HCT116 (cell line): ENCODE measurements at regions not wholly inside any gene's neighbourhood (a gene's known extent, or its start where the extent isn't known, plus 50 kb on each side); places are given as distances from the start of the nearest gene placed in this dataset.
"Not testable (repeated sequence)": the region's sequence is repeated elsewhere in the genome, so short reads cannot be mapped to it uniquely, and the experiment has no call there.

Experiments used
- ATAC-seq: fragments of 200-7000 bp; cut with Tn5 transposase; 2 replicates; pipeline ENCODE4 v1.9.1; 2020; ENCODE audit warnings: mild to moderate bottlenecking, moderate library complexity
- BruUV-seq: library from RNA; stranded (reverse); fragments of 400-500 nt; replicated peaks from 2 replicates; lab custom pipeline; 2021; lab: Mats Ljungman, UMichigan
- CTCF ChIA-PET: fragments of 300-600 bp; sonication (Branson Sonifier 250); formaldehyde crosslinking; loops from one replicate; lab custom pipeline; 2021; ENCODE audit warnings: antibody characterized with exemption; lab: Charles Lee
- POLR2A ChIA-PET: fragments of 300-600, 350-600 bp; sonication (Branson Sonifier 250); formaldehyde crosslinking; loops from one replicate; lab custom pipeline; 2021; ENCODE audit warnings: antibody characterized with exemption; lab: Charles Lee
- RAD21 ChIA-PET, 2 experiments: fragments of 300-600 bp; sonication (Branson Sonifier 250); formaldehyde crosslinking; loops; one replicate each; lab custom pipeline; 2023; ENCODE audit warnings: low total read pairs in 2 of 2; ENCODE audit not compliant: uncharacterized antibody in 2 of 2, unreplicated experiment in 2 of 2, low non-redundant PET in 1 of 2; lab: Charles Lee
- DNase-seq: peaks from one replicate; pipeline ENCODE4 v3.0.0-alpha.2; 2010; ENCODE audit warnings: low read depth, low spot score
- H2AFZ ChIP-seq: fragments of 200-600 bp; shearing (Covaris generic), sonication (generic); 2 replicates; pipeline ENCODE4 v1.6.1; 2017; ENCODE audit warnings: low read depth, mixed run types, mixed read lengths, antibody characterized with exemption, low read length; ENCODE audit not compliant: poor library complexity, severe bottlenecking
- H3K27ac ChIP-seq: 2 replicates; pipeline ENCODE4 v1.5.1; 2012; ENCODE audit warnings: low read depth, low read length
- H3K27me3 ChIP-seq: fragments of 200-600 bp; sonication (generic); 2 replicates; pipeline ENCODE4 v1.6.1; 2016; ENCODE audit warnings: mixed run types, low read length, mixed read lengths; ENCODE audit not compliant: insufficient read depth
- H3K36me3 ChIP-seq, 2 experiments: fragments of 200-500 bp in 1 of 2; fragments of 200-600 bp in 1 of 2; sonication (Bioruptor generic) in 1 of 2; sonication (generic) in 1 of 2; 2 replicates each; pipeline versions ENCODE4 v1.5.1 to v1.6.1; 2014 to 2016; ENCODE audit warnings: low read length in 2 of 2, inconsistent platforms in 1 of 2, mixed read lengths in 1 of 2, mixed run types in 1 of 2; ENCODE audit not compliant: insufficient read depth in 2 of 2, control insufficient read depth in 1 of 2
- H3K4me1 ChIP-seq, 2 experiments: fragments of 200-600 bp in 1 of 2; sonication (generic) in 1 of 2; 2 replicates each; pipeline versions ENCODE4 v1.5.1 to v1.6.1; 2012 to 2017; ENCODE audit warnings: low read length in 2 of 2, inconsistent platforms in 1 of 2, mild to moderate bottlenecking in 1 of 2, mixed read lengths in 1 of 2, mixed run types in 1 of 2, moderate library complexity in 1 of 2; ENCODE audit not compliant: insufficient read depth in 2 of 2, control insufficient read depth in 1 of 2
- H3K4me2 ChIP-seq: fragments of 200-600 bp; sonication (generic); 2 replicates; pipeline ENCODE4 v1.6.1; 2017; ENCODE audit warnings: mixed run types, low read length, mixed read lengths
- H3K4me3 ChIP-seq, 2 experiments: fragments of 200-600 bp in 1 of 2; sonication (generic) in 1 of 2; replicated peaks in 1 of 2; 2 replicates each; pipeline ENCODE4 v1.5.1; 2011 to 2016; ENCODE audit warnings: low read length in 2 of 2, control low read depth in 1 of 2, low read depth in 1 of 2, mild to moderate bottlenecking in 1 of 2, mixed read lengths in 1 of 2, mixed run types in 1 of 2
- H3K79me2 ChIP-seq: fragments of 200-600 bp; sonication (generic); 2 replicates; pipeline ENCODE4 v1.6.1; 2017; ENCODE audit warnings: mild to moderate bottlenecking, mixed run types, low read length, moderate library complexity, mixed read lengths; ENCODE audit not compliant: insufficient read depth
- H3K9ac ChIP-seq: fragments of 200-600 bp; sonication (generic); 2 replicates; pipeline ENCODE4 v1.6.1; 2016; ENCODE audit warnings: low read length, mixed read lengths
- H3K9me2 ChIP-seq: fragments of 200-600 bp; sonication (generic), shearing (Covaris generic); 2 replicates; pipeline ENCODE4 v1.6.1; 2017; ENCODE audit warnings: mixed run types, mild to moderate bottlenecking, moderate library complexity; ENCODE audit not compliant: insufficient read depth
- H3K9me3 ChIP-seq, 2 experiments: fragments of 200-500 bp in 1 of 2; fragments of 200-600 bp in 1 of 2; sonication (Bioruptor generic) in 1 of 2; sonication (generic) in 1 of 2; 2 replicates each; pipeline ENCODE4 v1.6.1; 2014 to 2017; ENCODE audit warnings: low read length in 2 of 2, mixed read lengths in 2 of 2, inconsistent platforms in 1 of 2, low read depth in 1 of 2, mild to moderate bottlenecking in 1 of 2, mixed run types in 1 of 2, moderate library complexity in 1 of 2; ENCODE audit not compliant: control insufficient read depth in 1 of 2, insufficient read depth in 1 of 2
- H4K20me1 ChIP-seq: fragments of 200-600 bp; sonication (generic), shearing (Covaris generic); 2 replicates; pipeline ENCODE4 v1.6.1; 2017; ENCODE audit warnings: mixed run types, mild to moderate bottlenecking, moderate library complexity; ENCODE audit not compliant: insufficient read depth
- CBX3 ChIP-seq: IDR thresholded peaks from 2 replicates; pipeline ENCODE4 v1.6.1; 2012; ENCODE audit warnings: low read depth
- CEBPB ChIP-seq: IDR thresholded peaks from 2 replicates; pipeline ENCODE4 v1.6.1; 2012; ENCODE audit warnings: low read depth
- CTCF ChIP-seq, 3 experiments: fragments of 200-600 bp in 1 of 3; sonication (generic) in 1 of 3; IDR thresholded peaks in 2 of 3; conservative IDR thresholded peaks in 1 of 3; 2 replicates each; pipeline ENCODE4 v1.5.1; 2012 to 2017; ENCODE audit warnings: low read depth in 2 of 3, low read length in 2 of 3, antibody characterized with exemption in 1 of 3, borderline replicate concordance in 1 of 3, control low read depth in 1 of 3, mild to moderate bottlenecking in 1 of 3, mixed read lengths in 1 of 3, mixed run types in 1 of 3, moderate library complexity in 1 of 3; ENCODE audit not compliant: insufficient read depth in 1 of 3
- ELF1 ChIP-seq: IDR thresholded peaks from 2 replicates; pipeline ENCODE4 v1.6.1; 2012; ENCODE audit warnings: low read depth, borderline replicate concordance
- FOSL1 ChIP-seq: IDR thresholded peaks from 2 replicates; pipeline ENCODE4 v1.6.1; 2012; ENCODE audit warnings: low read depth
- JUND ChIP-seq: IDR thresholded peaks from 2 replicates; pipeline ENCODE4 v1.6.1; 2012
- MAX ChIP-seq: IDR thresholded peaks from 2 replicates; pipeline ENCODE4 v1.6.1; 2012
- SP1 ChIP-seq: IDR thresholded peaks from 2 replicates; pipeline ENCODE4 v1.6.1; 2012; ENCODE audit warnings: low read depth
- SRF ChIP-seq: IDR thresholded peaks from 2 replicates; pipeline ENCODE4 v1.6.1; 2012; ENCODE audit warnings: low read depth
- ZNF274 ChIP-seq: fragments of 200-500 bp; sonication (Bioruptor generic); IDR thresholded peaks from 2 replicates; pipeline ENCODE4 v1.6.1; 2014; ENCODE audit warnings: mild to moderate bottlenecking, low read depth, low read length, inconsistent platforms
- intact Hi-C: fragments of 100-400 bp; cut with micrococcal nuclease; formaldehyde crosslinking; loops from 2 replicates; pipeline ENCODE4 v1.10.0; 2022

- BruUV-seq, result no TSS peak
- ChIA-PET CTCF (no interaction called here), POLR2A (no interaction called here)
- Histone ChIP-seq H3K9me2 (no peaks in the 10 kb centered on the region), H3K4me2 (no peak overlapping the region), H3K4me3 (no peak overlapping the region), H3K9me3 (no peaks in the 10 kb centered on the region), H3K4me1 (0 out of 4 replicates have a peak, but pooled peaks cover 0 to 3% of the 10 kb centered on the region in 2 experiments), H3K27ac (no peak overlapping the region), H3K79me2 (no peaks in the 10 kb centered on the region), H2AFZ (no peak overlapping the region), H3K36me3 (no peaks in the 10 kb centered on the region), H3K27me3 (no peaks in the 10 kb centered on the region), H4K20me1 (no peaks in the 10 kb centered on the region)
- intact Hi-C loops, result no loop called here
- no peak for DNase-seq
- ATAC-seq, result no peak
- TF ChIP-seq ZNF274 (no peak), SP1 (no peak), MAX (no peak), CBX3 (no peak), CEBPB (no peak), CTCF (IDR thresholded peaks at IDR 0.05 in 2 of 3, conservative IDR thresholded peaks at IDR 0.05 in 1 of 3; ENCODE audit: borderline replicate concordance in 1 of 3, insufficient read depth in 1 of 3, low read depth in 2 of 3, low read length in 2 of 3) (no peak), FOSL1 (no peak), SRF (no peak), JUND (no peak), ELF1 (no peak)
- TF ChIP-seq, all 23 proteins: peak for 0
- no peak overlapping the region for H3K9ac ChIP-seq
- RAD21 ChIA-PET, result interaction anchor here in 1 of 2 experiments (0.6 kb wide), 1 partner anchor 200 kb away, joined by 3 read pairs; no protein-coding TSS in a partner anchor
These were observed 437.7 kb upstream of the MEF2C start for GRCh38 chr5:89320421-89321277.

- peaks cover 3 to 28% of the 10 kb centered on the region in 2 experiments; a peak in 3 of 4 replicates for H3K4me1 ChIP-seq
- H3K79me2 ChIP-seq, BruUV-seq, H3K9me3 ChIP-seq, H3K4me2 ChIP-seq, H3K4me3 ChIP-seq, RAD21 ChIA-PET, H3K36me3 ChIP-seq, H3K27ac ChIP-seq, H3K9ac ChIP-seq, POLR2A ChIA-PET, ATAC-seq, DNase-seq, CTCF ChIA-PET, H3K27me3 ChIP-seq, H3K9me2 ChIP-seq, H4K20me1 ChIP-seq, intact Hi-C loops, H2AFZ ChIP-seq: not testable (repeated sequence)
These were observed 434.9 kb upstream of the MEF2C start for GRCh38 chr5:89317838-89318237.
